GM12874 (cell line): ENCODE measurements at regions not wholly inside any gene's neighbourhood (a gene's known extent, or its start where the extent isn't known, plus 50 kb on each side); places are given as distances from the start of the nearest gene placed in this dataset.

Experiments
- CTCF ChIP-seq: IDR thresholded peaks from 2 replicates; pipeline ENCODE4 v1.5.1; 2011; ENCODE audit warnings: low read depth, mild to moderate bottlenecking, control low read depth, low read length, moderate library complexity; ENCODE audit not compliant: insufficient read depth

- no peak for TF ChIP-seq CTCF
These were observed 194.6 kb upstream of the FSCB start for GRCh38 chr14:44701563-44702263.

- no peak for TF ChIP-seq CTCF
These were observed 193.6 kb upstream of the FSCB start for GRCh38 chr14:44700694-44701093.

- no peak for TF ChIP-seq CTCF
These were observed 193.1 kb upstream of the FSCB start for GRCh38 chr14:44700184-44700583.

GRCh38 chr14:44699391-44699790, 192.3 kb upstream of the FSCB start:
- no peak for TF ChIP-seq CTCF

- TF ChIP-seq CTCF = no peak
These were observed 162.4 kb upstream of the FSCB start for GRCh38 chr14:44669496-44669895.

- TF ChIP-seq CTCF = no peak
These were observed 156.1 kb upstream of the FSCB start for GRCh38 chr14:44663136-44663535.

- TF ChIP-seq CTCF = no peak
These were observed 155.3 kb upstream of the FSCB start for GRCh38 chr14:44662250-44662891.
